ENCODE measurements at regions not wholly inside any gene's neighbourhood (a gene's known extent, or its start where the extent isn't known, plus 50 kb on each side); places are given as distances from the start of the nearest gene placed in this dataset.

- ATAC-seq = no peak
- RAD21 ChIA-PET (ENCODE audit: low non-redundant PET in 1 of 2, low total read pairs in 2 of 2, uncharacterized antibody in 2 of 2, unreplicated experiment in 2 of 2) = no interaction called here
- no TSS peak for BruUV-seq (replicated peaks)
Measured at GRCh38 chr3:161794551-161794950, 297.9 kb downstream of the OTOL1 start.

GRCh38 chr3:161796312-161796711 is 299.7 kb downstream of the OTOL1 start:
- Histone ChIP-seq H3K9me2 (ENCODE audit: insufficient read depth) (no peaks in the 10 kb centered on the region), H3K27ac (ENCODE audit: low read depth, low read length) (no peak overlapping the region), H3K4me2 (ENCODE audit: low read length) (no peak overlapping the region), H2AFZ (ENCODE audit: low read depth, low read length, poor library complexity, severe bottlenecking) (no peak overlapping the region), H3K79me2 (ENCODE audit: insufficient read depth, low read length) (no peaks in the 10 kb centered on the region), H3K27me3 (ENCODE audit: insufficient read depth, low read length) (no peaks in the 10 kb centered on the region), H3K4me1 (ENCODE audit: control insufficient read depth in 1 of 2, insufficient read depth in 2 of 2, low read length in 2 of 2) (no peaks in the 10 kb centered on the region), H3K9me3 (ENCODE audit: control insufficient read depth in 1 of 2, insufficient read depth in 1 of 2, low read depth in 1 of 2, low read length in 2 of 2) (no peaks in the 10 kb centered on the region), H3K36me3 (ENCODE audit: control insufficient read depth in 1 of 2, insufficient read depth in 2 of 2, low read length in 2 of 2) (no peaks in the 10 kb centered on the region), H4K20me1 (ENCODE audit: insufficient read depth) (no peaks in the 10 kb centered on the region), H3K4me3 (replicated peaks in 1 of 2; ENCODE audit: low read depth in 1 of 2, low read length in 2 of 2) (no peak overlapping the region), H3K9ac (ENCODE audit: low read length) (no peak overlapping the region)
- BruUV-seq (replicated peaks) = no TSS peak
- TF ChIP-seq SRF (IDR thresholded peaks at IDR 0.05; ENCODE audit: low read depth) (no peak), EZH2phosphoT487 (IDR thresholded peaks at IDR 0.05; ENCODE audit: borderline replicate concordance) (no peak), ZNF274 (IDR thresholded peaks at IDR 0.05; ENCODE audit: low read depth, low read length) (no peak), EZH2 (IDR thresholded peaks at IDR 0.05) (no peak), POLR2AphosphoS5 (IDR thresholded peaks at IDR 0.05; ENCODE audit: low read depth, low read length) (no peak), RAD21 (IDR thresholded peaks at IDR 0.05; ENCODE audit: low read depth) (no peak), REST (IDR thresholded peaks at IDR 0.05; ENCODE audit: low read depth) (no peak), EGR1 (IDR thresholded peaks at IDR 0.05; ENCODE audit: low read depth) (no peak), SIN3A (IDR thresholded peaks at IDR 0.05; ENCODE audit: low read depth) (no peak), MAX (IDR thresholded peaks at IDR 0.05) (no peak), JUND (IDR thresholded peaks at IDR 0.05) (no peak), CEBPB (IDR thresholded peaks at IDR 0.05; ENCODE audit: low read depth) (no peak)
- DNase-seq (ENCODE audit: low read depth, low spot score) (no peak), ATAC-seq (no peak)
- ChIA-PET POLR2A (no interaction called here), CTCF (no interaction called here), RAD21 (ENCODE audit: low non-redundant PET in 1 of 2, low total read pairs in 2 of 2, uncharacterized antibody in 2 of 2, unreplicated experiment in 2 of 2) (no interaction called here)
- intact Hi-C loops (cut with micrococcal nuclease) = no loop called here

More at GRCh38 chr3:161794551-161794950, 297.9 kb downstream of the OTOL1 start:
- ChIA-PET CTCF (no interaction called here), POLR2A (no interaction called here)
- H3K36me3 ChIP-seq (ENCODE audit: control insufficient read depth in 1 of 2, insufficient read depth in 2 of 2, low read length in 2 of 2) = no peaks in the 10 kb centered on the region
- no peaks in the 10 kb centered on the region for H3K27me3 ChIP-seq (ENCODE audit: insufficient read depth, low read length)
- no peak for TF ChIP-seq MAX (IDR thresholded peaks at IDR 0.05)
- TF ChIP-seq ZNF274 (IDR thresholded peaks at IDR 0.05; ENCODE audit: low read depth, low read length) = no peak
- TF ChIP-seq POLR2A (IDR thresholded peaks at IDR 0.05; ENCODE audit: borderline replicate concordance, extremely low read depth, insufficient read depth, insufficient read length) = no peak
- no peak for TF ChIP-seq YY1 (IDR thresholded peaks at IDR 0.05; ENCODE audit: extremely low read depth, insufficient replicate concordance, low read depth, low read length)
- no peak overlapping the region for H3K4me3 ChIP-seq (replicated peaks in 1 of 2; ENCODE audit: low read depth in 1 of 2, low read length in 2 of 2)
- no peaks in the 10 kb centered on the region for H3K9me2 ChIP-seq (ENCODE audit: insufficient read depth)
- H3K4me2 ChIP-seq (ENCODE audit: low read length) = no peak overlapping the region
- no peaks in the 10 kb centered on the region for H3K79me2 ChIP-seq (ENCODE audit: insufficient read depth, low read length)
- H3K4me1 ChIP-seq (ENCODE audit: control insufficient read depth in 1 of 2, insufficient read depth in 2 of 2, low read length in 2 of 2) = no peaks in the 10 kb centered on the region
- H4K20me1 ChIP-seq (ENCODE audit: insufficient read depth) = no peaks in the 10 kb centered on the region
- DNase-seq (ENCODE audit: low read depth, low spot score) = no peak
- H3K9ac ChIP-seq (ENCODE audit: low read length) = no peak overlapping the region
- H2AFZ ChIP-seq (ENCODE audit: low read depth, low read length, poor library complexity, severe bottlenecking) = no peak overlapping the region
- intact Hi-C loops (cut with micrococcal nuclease) = no loop called here
- no peaks in the 10 kb centered on the region for H3K9me3 ChIP-seq (ENCODE audit: control insufficient read depth in 1 of 2, insufficient read depth in 1 of 2, low read depth in 1 of 2, low read length in 2 of 2)
- no peak overlapping the region for H3K27ac ChIP-seq (ENCODE audit: low read depth, low read length)

All from HCT116 (cell line).